C4-2B (cell line): ENCODE measurements at regions not wholly inside any gene's neighbourhood (a gene's known extent, or its start where the extent isn't known, plus 50 kb on each side); places are given as distances from the start of the nearest gene placed in this dataset.

Source experiments
- CTCF ChIP-seq: fragments of 450-650 bp; conservative IDR thresholded peaks from 2 replicates; pipeline ENCODE4 v1.5.1; 2017; ENCODE audit warnings: mild to moderate bottlenecking
- ZFX ChIP-seq: fragments of 450-650 bp; IDR thresholded peaks from 2 replicates; pipeline ENCODE4 v1.6.1; 2017

- TF ChIP-seq CTCF, result no peak
- no peak for TF ChIP-seq ZFX
These were observed 486.7 kb downstream of the EIPR1 start for GRCh38 chr2:2890901-2891300.
